ENCODE measurements at regions not wholly inside any gene's neighbourhood (a gene's known extent, or its start where the extent isn't known, plus 50 kb on each side); places are given as distances from the start of the nearest gene placed in this dataset.

DNA sequence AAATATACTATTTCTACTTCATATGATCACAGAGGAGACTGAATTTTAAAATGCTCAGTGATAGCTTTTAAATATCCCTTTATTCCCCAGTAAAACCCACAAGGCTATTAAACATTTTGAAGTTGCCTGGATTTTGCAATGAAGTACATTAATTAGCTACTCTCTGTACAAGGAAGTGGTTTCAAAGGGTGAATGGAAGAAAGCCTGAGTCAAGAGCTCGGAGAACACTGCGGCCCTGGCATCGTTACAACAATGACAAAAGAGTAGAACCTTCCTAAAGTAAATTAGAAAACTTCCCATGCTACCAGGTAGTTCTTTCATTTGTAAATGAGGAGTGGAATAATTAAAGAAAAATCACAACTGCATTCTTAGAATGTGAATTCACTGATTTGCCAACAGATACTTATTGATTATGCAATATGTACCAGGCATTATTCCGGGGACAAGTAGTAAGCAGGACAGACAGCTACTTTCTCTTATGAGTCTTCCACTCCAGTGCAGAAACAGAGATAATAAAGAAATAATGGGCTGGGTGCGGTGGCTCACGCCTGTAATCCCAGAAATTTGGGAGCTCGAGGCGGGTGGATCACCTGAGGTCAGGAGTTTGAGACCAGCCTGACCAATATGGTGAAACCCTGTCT is 63.0 kb downstream of the ZNF22 start:
- in situ Hi-C loops (cut with MboI) (no loop called here), intact Hi-C loops (cut with micrococcal nuclease) (no loop called here)
- H3K9me1 ChIP-seq (ENCODE audit: control insufficient read depth, insufficient read depth, low read length): no peaks in the 10 kb centered on the region
- H3K4me3 ChIP-seq: no peak overlapping the region
- H3K9me3 ChIP-seq (replicated peaks; ENCODE audit: control insufficient read depth, insufficient read depth, low read depth, low read length): no peaks in the 10 kb centered on the region
- H3K4me2 ChIP-seq (ENCODE audit: insufficient read depth, low read length): no peak overlapping the region
- ATAC-seq: no peak
- H2AFZ ChIP-seq (ENCODE audit: low read depth, low read length): no peak overlapping the region
- no peak for TF ChIP-seq RBM25 (IDR thresholded peaks at IDR 0.05; ENCODE audit: low read depth, low read length, severe bottlenecking)
- no peak for TF ChIP-seq CEBPG (CRISPR knock-in tag; IDR thresholded peaks at IDR 0.05)
- TF ChIP-seq CEBPG (tag; conservative IDR thresholded peaks at IDR 0.05 in 1 of 2, IDR thresholded peaks at IDR 0.05 in 1 of 2): peak in 1 of 2 experiments; percentile 59; a peak in 2 of 4 replicates
- peak; percentile 48; the same call in 1 of the 2 replicates for TF ChIP-seq CEBPB (tag; IDR thresholded peaks at IDR 0.05)
- no peak for TF ChIP-seq ZNF586 (CRISPR knock-in tag; conservative IDR thresholded peaks at IDR 0.05)
- H3K36me3 ChIP-seq (ENCODE audit: control insufficient read depth, insufficient read depth, low read length): no peaks in the 10 kb centered on the region
- H3K27ac ChIP-seq (ENCODE audit: extremely low read depth, low read depth, low read length): no peak overlapping the region
- POLR2A ChIA-PET: interaction anchor here (0.6 to 1.4 kb wide), 4 partner anchors 11 to 1230 kb away, joined by 3 read pairs; no protein-coding TSS in a partner anchor
- H3K9ac ChIP-seq (ENCODE audit: insufficient read depth in 1 of 2, low read depth in 2 of 2, low read length in 2 of 2): no peak overlapping the region
- BruUV-seq (replicated peaks): no TSS peak
- no peaks in the 10 kb centered on the region for H3K4me1 ChIP-seq (replicated peaks in 1 of 2; ENCODE audit: control insufficient read depth in 2 of 2, insufficient read depth in 2 of 2, low read length in 2 of 2)
- H4K20me1 ChIP-seq (replicated peaks; ENCODE audit: control insufficient read depth, insufficient read depth, low read length): no peaks in the 10 kb centered on the region
- CTCF ChIA-PET (ENCODE audit: low intra/inter-chr PET ratio): no interaction called here
- peaks cover 8 to 20% of the 10 kb centered on the region in 2 experiments for H3K27me3 ChIP-seq (ENCODE audit: control insufficient read depth in 2 of 2, insufficient read depth in 2 of 2, low read length in 2 of 2)
- no peak for DNase-seq (ENCODE audit: extremely low read depth in 1 of 4, low spot score in 3 of 4)
- FAIRE-seq: no peak
- 1% methylated on average over 8 of the region's 8 CpGs for WGBS (ENCODE audit: insufficient coverage, low coverage, missing lambda C conversion rate)
- H3K79me2 ChIP-seq (ENCODE audit: control insufficient read depth, insufficient read depth, low read length): no peaks in the 10 kb centered on the region

DNA sequence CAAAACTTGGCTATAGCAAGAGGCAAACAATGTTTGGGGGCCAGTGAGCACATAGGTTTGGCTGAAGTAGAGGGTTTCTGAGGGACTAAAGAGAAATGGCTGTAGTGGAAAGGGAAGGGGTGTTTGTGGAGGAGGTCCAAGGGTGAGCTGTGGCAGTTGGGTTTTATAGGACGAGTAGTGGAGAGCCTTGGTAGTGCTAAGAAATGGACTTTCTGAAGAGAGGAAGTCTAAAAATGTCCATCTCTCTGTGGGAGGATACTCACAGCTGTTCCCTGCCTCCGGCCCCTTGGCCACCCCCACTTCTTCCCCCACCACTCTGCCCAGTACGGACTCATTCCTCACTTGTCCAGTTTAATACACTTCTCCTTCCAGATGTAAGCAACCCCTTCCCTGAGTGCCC is 64.3 kb downstream of the ZNF22 start:
- Histone ChIP-seq H3K79me2 (ENCODE audit: control insufficient read depth, insufficient read depth, low read length) (no peaks in the 10 kb centered on the region), H3K4me2 (ENCODE audit: insufficient read depth, low read length) (no peak overlapping the region), H2AFZ (ENCODE audit: low read depth, low read length) (no peak overlapping the region), H3K27me3 (ENCODE audit: control insufficient read depth in 2 of 2, insufficient read depth in 2 of 2, low read length in 2 of 2) (peaks cover 8 to 14% of the 10 kb centered on the region in 2 experiments; a peak in 4 of 5 replicates), H3K9me1 (ENCODE audit: control insufficient read depth, insufficient read depth, low read length) (no peaks in the 10 kb centered on the region), H4K20me1 (replicated peaks; ENCODE audit: control insufficient read depth, insufficient read depth, low read length) (no peaks in the 10 kb centered on the region), H3K27ac (ENCODE audit: extremely low read depth, low read depth, low read length) (no peak overlapping the region), H3K36me3 (ENCODE audit: control insufficient read depth, insufficient read depth, low read length) (no peaks in the 10 kb centered on the region), H3K9ac (ENCODE audit: insufficient read depth in 1 of 2, low read depth in 2 of 2, low read length in 2 of 2) (no peak overlapping the region), H3K9me3 (replicated peaks; ENCODE audit: control insufficient read depth, insufficient read depth, low read depth, low read length) (no peaks in the 10 kb centered on the region), H3K4me1 (replicated peaks in 1 of 2; ENCODE audit: control insufficient read depth in 2 of 2, insufficient read depth in 2 of 2, low read length in 2 of 2) (no peaks in the 10 kb centered on the region), H3K4me3 (no peak overlapping the region)
- in situ Hi-C loops (cut with MboI): no loop called here
- TF ChIP-seq SPI1 (IDR thresholded peaks at IDR 0.05; ENCODE audit: borderline replicate concordance, low read depth, low read length) (0 out of 2 replicates have a peak, but pooled peaks have one; percentile 18), TEAD4 (IDR thresholded peaks at IDR 0.05; ENCODE audit: low read length) (no peak), TEAD4 (CRISPR knock-in tag; IDR thresholded peaks at IDR 0.05; ENCODE audit: borderline replicate concordance) (no peak)
- DNase-seq (ENCODE audit: extremely low read depth in 1 of 4, low spot score in 3 of 4): no peak
- peak; percentile 64 for ATAC-seq
- BruUV-seq (replicated peaks): no TSS peak
- 0% methylated on average over 3 of the region's 3 CpGs for WGBS (ENCODE audit: insufficient coverage, low coverage, missing lambda C conversion rate)
- no peak for FAIRE-seq
- intact Hi-C loops (cut with micrococcal nuclease): no loop called here
- POLR2A ChIA-PET: interaction anchor here (0.9 to 1.4 kb wide), 2 partner anchors 10 to 31 kb away, joined by 3 read pairs; no protein-coding TSS in a partner anchor
- CTCF ChIA-PET (ENCODE audit: low intra/inter-chr PET ratio): no interaction called here

All from K562 (cell line).